ENCODE measurements at regions not wholly inside any gene's neighbourhood (a gene's known extent, or its start where the extent isn't known, plus 50 kb on each side); places are given as distances from the start of the nearest gene placed in this dataset.

DNA sequence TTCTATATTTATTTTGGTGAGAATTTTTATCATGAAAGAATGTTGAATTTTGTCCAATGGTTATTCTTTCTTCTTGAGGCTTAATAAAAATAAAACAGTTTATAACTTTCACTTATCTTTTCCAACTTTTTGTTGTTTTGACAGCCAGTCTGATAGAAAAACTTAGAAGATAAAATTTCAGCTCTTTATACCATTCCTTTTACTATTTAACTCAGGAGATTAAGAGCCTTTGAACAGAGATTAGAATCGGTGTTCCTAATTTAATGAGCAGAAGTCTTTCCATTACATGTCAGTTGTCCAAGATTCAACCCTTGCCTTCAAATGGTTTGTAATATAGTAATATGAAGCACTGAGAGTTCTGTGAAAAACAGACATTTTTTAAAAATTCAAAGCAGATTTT, 97.8 kb upstream of the SEC61G start:
- intact Hi-C loops (cut with micrococcal nuclease; ENCODE audit: unreplicated experiment) (loop anchor here (5.0 kb wide), 1 partner anchor 45 kb away; no protein-coding TSS in a partner anchor), in situ Hi-C loops (cut with HindIII; ENCODE audit: low pct_unique_long_range_greater_than_20kb, low sequenced_read_pairs) (no loop called here)
- no peak for DNase-seq (ENCODE audit: low read depth, low spot score)
- BruUV-seq (replicated peaks): no TSS peak
- H3K27me3 ChIP-seq (ENCODE audit: control insufficient read depth, insufficient read depth, low read length): no peaks in the 10 kb centered on the region
- ATAC-seq: no peak
- no peak for TF ChIP-seq POLR2AphosphoS5 (IDR thresholded peaks at IDR 0.05; ENCODE audit: low read depth, low read length)
- TF ChIP-seq CTCF (IDR thresholded peaks at IDR 0.05): no peak
- no peak for TF ChIP-seq TCF7L2 (IDR thresholded peaks at IDR 0.05; ENCODE audit: low read depth, low read length)
- TF ChIP-seq, protein P1, sequence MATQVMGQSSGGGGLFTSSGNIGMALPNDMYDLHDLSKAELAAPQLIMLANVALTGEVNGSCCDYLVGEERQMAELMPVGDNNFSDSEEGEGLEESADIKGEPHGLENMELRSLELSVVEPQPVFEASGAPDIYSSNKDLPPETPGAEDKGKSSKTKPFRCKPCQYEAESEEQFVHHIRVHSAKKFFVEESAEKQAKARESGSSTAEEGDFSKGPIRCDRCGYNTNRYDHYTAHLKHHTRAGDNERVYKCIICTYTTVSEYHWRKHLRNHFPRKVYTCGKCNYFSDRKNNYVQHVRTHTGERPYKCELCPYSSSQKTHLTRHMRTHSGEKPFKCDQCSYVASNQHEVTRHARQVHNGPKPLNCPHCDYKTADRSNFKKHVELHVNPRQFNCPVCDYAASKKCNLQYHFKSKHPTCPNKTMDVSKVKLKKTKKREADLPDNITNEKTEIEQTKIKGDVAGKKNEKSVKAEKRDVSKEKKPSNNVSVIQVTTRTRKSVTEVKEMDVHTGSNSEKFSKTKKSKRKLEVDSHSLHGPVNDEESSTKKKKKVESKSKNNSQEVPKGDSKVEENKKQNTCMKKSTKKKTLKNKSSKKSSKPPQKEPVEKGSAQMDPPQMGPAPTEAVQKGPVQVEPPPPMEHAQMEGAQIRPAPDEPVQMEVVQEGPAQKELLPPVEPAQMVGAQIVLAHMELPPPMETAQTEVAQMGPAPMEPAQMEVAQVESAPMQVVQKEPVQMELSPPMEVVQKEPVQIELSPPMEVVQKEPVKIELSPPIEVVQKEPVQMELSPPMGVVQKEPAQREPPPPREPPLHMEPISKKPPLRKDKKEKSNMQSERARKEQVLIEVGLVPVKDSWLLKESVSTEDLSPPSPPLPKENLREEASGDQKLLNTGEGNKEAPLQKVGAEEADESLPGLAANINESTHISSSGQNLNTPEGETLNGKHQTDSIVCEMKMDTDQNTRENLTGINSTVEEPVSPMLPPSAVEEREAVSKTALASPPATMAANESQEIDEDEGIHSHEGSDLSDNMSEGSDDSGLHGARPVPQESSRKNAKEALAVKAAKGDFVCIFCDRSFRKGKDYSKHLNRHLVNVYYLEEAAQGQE (IDR thresholded peaks at IDR 0.05; ENCODE audit: insufficient read depth in 1 of 2, low read depth in 2 of 2, low read length in 1 of 2): no peak
- TF ChIP-seq SIN3A (IDR thresholded peaks at IDR 0.05; ENCODE audit: borderline replicate concordance, insufficient read depth, low read depth, low read length): no peak
- ChIA-PET POLR2A (no interaction called here), CTCF (no interaction called here)
- H3K27ac ChIP-seq (ENCODE audit: low read length): no peak overlapping the region
- no peaks in the 10 kb centered on the region for H3K36me3 ChIP-seq (ENCODE audit: control insufficient read depth, insufficient read depth, low read length)
- no peak overlapping the region for H3K4me3 ChIP-seq (ENCODE audit: low read depth in 2 of 2, low read length in 2 of 2)
- no peaks in the 10 kb centered on the region for H3K4me1 ChIP-seq (ENCODE audit: control insufficient read depth, insufficient read depth, low read length)
- H3K9me3 ChIP-seq (ENCODE audit: control insufficient read depth, insufficient read depth, low read depth, low read length): 0 out of 2 replicates have a peak, but pooled peaks cover 3% of the 10 kb centered on the region

DNA sequence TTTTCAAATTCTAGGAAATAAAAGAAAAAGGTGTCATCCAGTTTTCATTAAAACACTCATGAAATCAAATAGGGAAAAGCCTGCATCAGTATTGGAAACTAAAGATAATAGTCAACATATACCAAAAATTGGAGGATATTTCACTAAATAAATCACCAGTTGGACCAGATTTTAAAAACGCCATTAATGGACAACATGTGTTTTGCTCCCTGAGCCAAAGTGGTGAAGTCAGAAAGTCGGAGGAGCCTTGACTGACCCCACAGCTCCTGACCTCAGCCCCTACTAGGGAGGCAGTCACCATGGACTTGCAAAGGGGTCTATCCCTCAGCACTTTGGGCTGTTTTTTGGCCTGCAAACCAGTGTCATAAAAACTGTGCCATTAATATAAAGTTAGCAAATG, 98.3 kb upstream of the SEC61G start:
- H3K27ac ChIP-seq (ENCODE audit: low read length): no peak overlapping the region
- CTCF ChIA-PET: no interaction called here

More for the DNA sequence above, 98.3 kb upstream of the SEC61G start:
- no peaks in the 10 kb centered on the region for H3K36me3 ChIP-seq (ENCODE audit: control insufficient read depth, insufficient read depth, low read length)
- in situ Hi-C loops (cut with HindIII; ENCODE audit: low pct_unique_long_range_greater_than_20kb, low sequenced_read_pairs) (no loop called here), intact Hi-C loops (cut with micrococcal nuclease; ENCODE audit: unreplicated experiment) (loop anchor here (5.0 kb wide), 1 partner anchor 45 kb away; no protein-coding TSS in a partner anchor)
- H3K4me3 ChIP-seq (ENCODE audit: low read depth in 2 of 2, low read length in 2 of 2): no peak overlapping the region
- H3K4me1 ChIP-seq (ENCODE audit: control insufficient read depth, insufficient read depth, low read length): no peaks in the 10 kb centered on the region
- 0 out of 2 replicates have a peak, but pooled peaks cover 3% of the 10 kb centered on the region for H3K9me3 ChIP-seq (ENCODE audit: control insufficient read depth, insufficient read depth, low read depth, low read length)
- DNase-seq (ENCODE audit: low read depth, low spot score): no peak
- ATAC-seq: no peak
- BruUV-seq (replicated peaks): no TSS peak
- POLR2A ChIA-PET: no interaction called here
- TF ChIP-seq CTCF (IDR thresholded peaks at IDR 0.05) (no peak), TCF7L2 (IDR thresholded peaks at IDR 0.05; ENCODE audit: low read depth, low read length) (no peak), POLR2AphosphoS5 (IDR thresholded peaks at IDR 0.05; ENCODE audit: low read depth, low read length) (no peak), SIN3A (IDR thresholded peaks at IDR 0.05; ENCODE audit: borderline replicate concordance, insufficient read depth, low read depth, low read length) (no peak)
- TF ChIP-seq, protein P1 (IDR thresholded peaks at IDR 0.05; ENCODE audit: insufficient read depth in 1 of 2, low read depth in 2 of 2, low read length in 1 of 2): no peak
- H3K27me3 ChIP-seq (ENCODE audit: control insufficient read depth, insufficient read depth, low read length): no peaks in the 10 kb centered on the region

Data from Panc1 (cell line).